HEK293 (cell line): ENCODE measurements at regions not wholly inside any gene's neighbourhood (a gene's known extent, or its start where the extent isn't known, plus 50 kb on each side); places are given as distances from the start of the nearest gene placed in this dataset.

Source experiments
- MYNN ChIP-seq: fragments of 450-650 bp; formaldehyde crosslinking; IDR thresholded peaks from 2 replicates; pipeline ENCODE4 v1.5.1; 2016; ENCODE audit warnings: missing biosample characterization, missing genetic modification characterization, borderline replicate concordance
- OVOL3 ChIP-seq: fragments of 450-650 bp; formaldehyde crosslinking; IDR thresholded peaks from 2 replicates; pipeline ENCODE4 v1.5.1; 2016; ENCODE audit warnings: missing biosample characterization, missing genetic modification characterization
- ZBTB8A ChIP-seq: fragments of 450-650 bp; formaldehyde crosslinking; IDR thresholded peaks from 2 replicates; pipeline ENCODE4 v1.5.1; 2016; ENCODE audit warnings: missing biosample characterization, missing genetic modification characterization
- ZNF169 ChIP-seq: fragments of 450-650 bp; formaldehyde crosslinking; IDR thresholded peaks from 2 replicates; pipeline ENCODE4 v1.5.1; 2016; ENCODE audit warnings: missing biosample characterization, missing genetic modification characterization
- ZNF274 ChIP-seq, 2 experiments: fragments of 200-500 bp in 1 of 2; fragments of 450-650 bp in 1 of 2; sonication (Bioruptor generic) in 1 of 2; formaldehyde crosslinking in 1 of 2; IDR thresholded peaks; 2 replicates each; pipeline versions ENCODE4 v1.5.1 to v1.6.1; 2014 to 2016; ENCODE audit warnings: borderline replicate concordance in 1 of 2, inconsistent platforms in 1 of 2, low read length in 1 of 2, missing biosample characterization in 1 of 2, missing genetic modification characterization in 1 of 2
- ZNF350 ChIP-seq: fragments of 450-650 bp; formaldehyde crosslinking; IDR thresholded peaks from 2 replicates; pipeline ENCODE4 v1.5.0; 2017; ENCODE audit warnings: missing biosample characterization, mild to moderate bottlenecking, missing genetic modification characterization
- ZNF670 ChIP-seq: fragments of 450-650 bp; formaldehyde crosslinking; IDR thresholded peaks from 2 replicates; pipeline ENCODE4 v1.5.1; 2016; ENCODE audit warnings: missing biosample characterization, missing genetic modification characterization, low read depth
- ZNF768 ChIP-seq: fragments of 450-650 bp; formaldehyde crosslinking; IDR thresholded peaks from 2 replicates; pipeline ENCODE4 v1.5.1; 2018; ENCODE audit warnings: missing biosample characterization, mild to moderate bottlenecking, missing genetic modification characterization
- TF ChIP-seq, protein P1 (sequence below): fragments of 450-650 bp; formaldehyde crosslinking; IDR thresholded peaks from 2 replicates; pipeline ENCODE4 v1.5.1; 2016; ENCODE audit warnings: missing biosample characterization, missing genetic modification characterization
- TF ChIP-seq, protein P2 (sequence below): fragments of 450-650 bp; formaldehyde crosslinking; IDR thresholded peaks from 2 replicates; pipeline ENCODE4 v1.5.1; 2016; ENCODE audit warnings: missing biosample characterization, missing genetic modification characterization
- TF ChIP-seq, protein P3 (sequence below): fragments of 450-650 bp; formaldehyde crosslinking; IDR thresholded peaks from 2 replicates; pipeline ENCODE4 v1.5.1; 2016; ENCODE audit warnings: missing biosample characterization, missing genetic modification characterization
- TF ChIP-seq, protein P4 (sequence below): fragments of 450-650 bp; formaldehyde crosslinking; conservative IDR thresholded peaks from 2 replicates; pipeline ENCODE4 v1.5.1; 2016; ENCODE audit warnings: low read depth, missing biosample characterization, missing genetic modification characterization
- TF ChIP-seq, protein P5 (sequence below): fragments of 450-650 bp; formaldehyde crosslinking; IDR thresholded peaks from 2 replicates; pipeline ENCODE4 v1.5.1; 2016; ENCODE audit warnings: missing biosample characterization, missing genetic modification characterization, low read depth
- TF ChIP-seq, protein P6 (sequence below): fragments of 450-650 bp; formaldehyde crosslinking; IDR thresholded peaks from 2 replicates; pipeline ENCODE4 v1.5.1; 2016; ENCODE audit warnings: missing biosample characterization, missing genetic modification characterization

DNA sequence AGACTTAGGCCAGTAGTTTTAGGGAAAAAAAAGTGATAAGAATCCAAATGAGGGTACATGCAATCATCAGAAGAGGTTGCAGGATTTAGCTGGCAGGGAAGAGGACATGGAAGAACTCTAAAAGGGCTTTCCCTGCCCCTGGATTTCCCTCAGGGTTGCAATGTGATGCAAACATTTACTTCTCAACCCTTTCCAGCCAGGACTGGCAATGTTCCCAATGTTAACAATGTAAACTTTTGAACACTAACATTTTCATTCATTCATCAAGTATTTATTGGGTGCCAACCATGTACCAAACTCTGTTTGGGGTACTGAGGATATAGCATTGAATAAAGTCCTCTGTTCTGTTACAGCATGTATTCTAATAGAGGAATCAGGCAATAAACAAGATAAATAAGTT, 349.4 kb upstream of the LRRC3B start:
- TF ChIP-seq, protein P1, sequence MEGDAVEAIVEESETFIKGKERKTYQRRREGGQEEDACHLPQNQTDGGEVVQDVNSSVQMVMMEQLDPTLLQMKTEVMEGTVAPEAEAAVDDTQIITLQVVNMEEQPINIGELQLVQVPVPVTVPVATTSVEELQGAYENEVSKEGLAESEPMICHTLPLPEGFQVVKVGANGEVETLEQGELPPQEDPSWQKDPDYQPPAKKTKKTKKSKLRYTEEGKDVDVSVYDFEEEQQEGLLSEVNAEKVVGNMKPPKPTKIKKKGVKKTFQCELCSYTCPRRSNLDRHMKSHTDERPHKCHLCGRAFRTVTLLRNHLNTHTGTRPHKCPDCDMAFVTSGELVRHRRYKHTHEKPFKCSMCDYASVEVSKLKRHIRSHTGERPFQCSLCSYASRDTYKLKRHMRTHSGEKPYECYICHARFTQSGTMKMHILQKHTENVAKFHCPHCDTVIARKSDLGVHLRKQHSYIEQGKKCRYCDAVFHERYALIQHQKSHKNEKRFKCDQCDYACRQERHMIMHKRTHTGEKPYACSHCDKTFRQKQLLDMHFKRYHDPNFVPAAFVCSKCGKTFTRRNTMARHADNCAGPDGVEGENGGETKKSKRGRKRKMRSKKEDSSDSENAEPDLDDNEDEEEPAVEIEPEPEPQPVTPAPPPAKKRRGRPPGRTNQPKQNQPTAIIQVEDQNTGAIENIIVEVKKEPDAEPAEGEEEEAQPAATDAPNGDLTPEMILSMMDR (tag by site-specific recombination) = no peak
- TF ChIP-seq, protein P2, sequence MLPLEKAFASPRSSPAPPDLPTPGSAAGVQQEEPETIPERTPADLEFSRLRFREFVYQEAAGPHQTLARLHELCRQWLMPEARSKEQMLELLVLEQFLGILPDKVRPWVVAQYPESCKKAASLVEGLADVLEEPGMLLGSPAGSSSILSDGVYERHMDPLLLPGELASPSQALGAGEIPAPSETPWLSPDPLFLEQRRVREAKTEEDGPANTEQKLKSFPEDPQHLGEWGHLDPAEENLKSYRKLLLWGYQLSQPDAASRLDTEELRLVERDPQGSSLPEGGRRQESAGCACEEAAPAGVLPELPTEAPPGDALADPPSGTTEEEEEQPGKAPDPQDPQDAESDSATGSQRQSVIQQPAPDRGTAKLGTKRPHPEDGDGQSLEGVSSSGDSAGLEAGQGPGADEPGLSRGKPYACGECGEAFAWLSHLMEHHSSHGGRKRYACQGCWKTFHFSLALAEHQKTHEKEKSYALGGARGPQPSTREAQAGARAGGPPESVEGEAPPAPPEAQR (tag by site-specific recombination) = no peak
- TF ChIP-seq, protein P3, sequence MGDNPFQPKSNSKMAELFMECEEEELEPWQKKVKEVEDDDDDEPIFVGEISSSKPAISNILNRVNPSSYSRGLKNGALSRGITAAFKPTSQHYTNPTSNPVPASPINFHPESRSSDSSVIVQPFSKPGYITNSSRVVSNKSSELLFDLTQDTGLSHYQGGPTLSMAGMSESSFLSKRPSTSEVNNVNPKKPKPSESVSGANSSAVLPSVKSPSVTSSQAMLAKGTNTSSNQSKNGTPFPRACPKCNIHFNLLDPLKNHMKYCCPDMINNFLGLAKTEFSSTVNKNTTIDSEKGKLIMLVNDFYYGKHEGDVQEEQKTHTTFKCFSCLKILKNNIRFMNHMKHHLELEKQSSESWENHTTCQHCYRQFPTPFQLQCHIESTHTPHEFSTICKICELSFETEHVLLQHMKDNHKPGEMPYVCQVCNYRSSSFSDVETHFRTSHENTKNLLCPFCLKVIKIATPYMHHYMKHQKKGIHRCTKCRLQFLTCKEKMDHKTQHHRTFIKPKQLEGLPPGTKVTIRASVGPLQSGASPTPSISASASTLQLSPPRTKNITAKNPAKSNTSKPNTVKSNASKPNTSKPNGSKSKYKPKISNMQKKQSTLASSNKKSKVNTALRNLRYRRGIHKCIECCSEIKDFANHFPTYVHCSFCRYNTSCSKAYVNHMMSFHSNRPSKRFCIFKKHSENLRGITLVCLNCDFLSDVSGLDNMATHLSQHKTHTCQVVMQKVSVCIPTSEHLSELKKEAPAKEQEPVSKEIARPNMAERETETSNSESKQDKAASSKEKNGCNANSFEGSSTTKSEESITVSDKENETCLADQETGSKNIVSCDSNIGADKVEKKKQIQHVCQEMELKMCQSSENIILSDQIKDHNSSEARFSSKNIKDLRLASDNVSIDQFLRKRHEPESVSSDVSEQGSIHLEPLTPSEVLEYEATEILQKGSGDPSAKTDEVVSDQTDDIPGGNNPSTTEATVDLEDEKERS (tag by site-specific recombination) = no peak
- TF ChIP-seq ZBTB8A (tag by site-specific recombination) = no peak
- TF ChIP-seq ZNF670 (tag by site-specific recombination) = no peak
- TF ChIP-seq MYNN = no peak
- TF ChIP-seq ZNF350 (tag by site-specific recombination) = no peak
- TF ChIP-seq, protein P4, sequence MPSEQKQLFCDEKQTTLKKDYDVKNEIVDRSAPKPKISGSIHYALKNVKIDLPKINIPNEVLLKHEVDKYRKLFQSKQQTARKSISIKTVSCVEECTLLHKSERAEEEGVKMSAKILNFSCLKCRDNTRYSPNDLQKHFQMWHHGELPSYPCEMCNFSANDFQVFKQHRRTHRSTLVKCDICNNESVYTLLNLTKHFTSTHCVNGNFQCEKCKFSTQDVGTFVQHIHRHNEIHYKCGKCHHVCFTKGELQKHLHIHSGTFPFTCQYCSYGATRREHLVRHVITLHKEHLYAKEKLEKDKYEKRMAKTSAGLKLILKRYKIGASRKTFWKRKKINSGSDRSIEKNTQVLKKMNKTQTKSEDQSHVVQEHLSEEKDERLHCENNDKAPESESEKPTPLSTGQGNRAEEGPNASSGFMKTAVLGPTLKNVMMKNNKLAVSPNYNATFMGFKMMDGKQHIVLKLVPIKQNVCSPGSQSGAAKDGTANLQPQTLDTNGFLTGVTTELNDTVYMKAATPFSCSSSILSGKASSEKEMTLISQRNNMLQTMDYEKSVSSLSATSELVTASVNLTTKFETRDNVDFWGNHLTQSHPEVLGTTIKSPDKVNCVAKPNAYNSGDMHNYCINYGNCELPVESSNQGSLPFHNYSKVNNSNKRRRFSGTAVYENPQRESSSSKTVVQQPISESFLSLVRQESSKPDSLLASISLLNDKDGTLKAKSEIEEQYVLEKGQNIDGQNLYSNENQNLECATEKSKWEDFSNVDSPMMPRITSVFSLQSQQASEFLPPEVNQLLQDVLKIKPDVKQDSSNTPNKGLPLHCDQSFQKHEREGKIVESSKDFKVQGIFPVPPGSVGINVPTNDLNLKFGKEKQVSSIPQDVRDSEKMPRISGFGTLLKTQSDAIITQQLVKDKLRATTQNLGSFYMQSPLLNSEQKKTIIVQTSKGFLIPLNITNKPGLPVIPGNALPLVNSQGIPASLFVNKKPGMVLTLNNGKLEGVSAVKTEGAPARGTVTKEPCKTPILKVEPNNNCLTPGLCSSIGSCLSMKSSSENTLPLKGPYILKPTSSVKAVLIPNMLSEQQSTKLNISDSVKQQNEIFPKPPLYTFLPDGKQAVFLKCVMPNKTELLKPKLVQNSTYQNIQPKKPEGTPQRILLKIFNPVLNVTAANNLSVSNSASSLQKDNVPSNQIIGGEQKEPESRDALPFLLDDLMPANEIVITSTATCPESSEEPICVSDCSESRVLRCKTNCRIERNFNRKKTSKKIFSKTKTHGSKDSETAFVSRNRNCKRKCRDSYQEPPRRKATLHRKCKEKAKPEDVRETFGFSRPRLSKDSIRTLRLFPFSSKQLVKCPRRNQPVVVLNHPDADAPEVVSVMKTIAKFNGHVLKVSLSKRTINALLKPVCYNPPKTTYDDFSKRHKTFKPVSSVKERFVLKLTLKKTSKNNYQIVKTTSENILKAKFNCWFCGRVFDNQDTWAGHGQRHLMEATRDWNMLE (tag by site-specific recombination) = no peak
- TF ChIP-seq, protein P5, sequence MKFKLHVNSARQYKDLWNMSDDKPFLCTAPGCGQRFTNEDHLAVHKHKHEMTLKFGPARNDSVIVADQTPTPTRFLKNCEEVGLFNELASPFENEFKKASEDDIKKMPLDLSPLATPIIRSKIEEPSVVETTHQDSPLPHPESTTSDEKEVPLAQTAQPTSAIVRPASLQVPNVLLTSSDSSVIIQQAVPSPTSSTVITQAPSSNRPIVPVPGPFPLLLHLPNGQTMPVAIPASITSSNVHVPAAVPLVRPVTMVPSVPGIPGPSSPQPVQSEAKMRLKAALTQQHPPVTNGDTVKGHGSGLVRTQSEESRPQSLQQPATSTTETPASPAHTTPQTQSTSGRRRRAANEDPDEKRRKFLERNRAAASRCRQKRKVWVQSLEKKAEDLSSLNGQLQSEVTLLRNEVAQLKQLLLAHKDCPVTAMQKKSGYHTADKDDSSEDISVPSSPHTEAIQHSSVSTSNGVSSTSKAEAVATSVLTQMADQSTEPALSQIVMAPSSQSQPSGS (tag by site-specific recombination) = no peak
- TF ChIP-seq ZNF169 (tag by site-specific recombination) = no peak
- TF ChIP-seq, protein P6, sequence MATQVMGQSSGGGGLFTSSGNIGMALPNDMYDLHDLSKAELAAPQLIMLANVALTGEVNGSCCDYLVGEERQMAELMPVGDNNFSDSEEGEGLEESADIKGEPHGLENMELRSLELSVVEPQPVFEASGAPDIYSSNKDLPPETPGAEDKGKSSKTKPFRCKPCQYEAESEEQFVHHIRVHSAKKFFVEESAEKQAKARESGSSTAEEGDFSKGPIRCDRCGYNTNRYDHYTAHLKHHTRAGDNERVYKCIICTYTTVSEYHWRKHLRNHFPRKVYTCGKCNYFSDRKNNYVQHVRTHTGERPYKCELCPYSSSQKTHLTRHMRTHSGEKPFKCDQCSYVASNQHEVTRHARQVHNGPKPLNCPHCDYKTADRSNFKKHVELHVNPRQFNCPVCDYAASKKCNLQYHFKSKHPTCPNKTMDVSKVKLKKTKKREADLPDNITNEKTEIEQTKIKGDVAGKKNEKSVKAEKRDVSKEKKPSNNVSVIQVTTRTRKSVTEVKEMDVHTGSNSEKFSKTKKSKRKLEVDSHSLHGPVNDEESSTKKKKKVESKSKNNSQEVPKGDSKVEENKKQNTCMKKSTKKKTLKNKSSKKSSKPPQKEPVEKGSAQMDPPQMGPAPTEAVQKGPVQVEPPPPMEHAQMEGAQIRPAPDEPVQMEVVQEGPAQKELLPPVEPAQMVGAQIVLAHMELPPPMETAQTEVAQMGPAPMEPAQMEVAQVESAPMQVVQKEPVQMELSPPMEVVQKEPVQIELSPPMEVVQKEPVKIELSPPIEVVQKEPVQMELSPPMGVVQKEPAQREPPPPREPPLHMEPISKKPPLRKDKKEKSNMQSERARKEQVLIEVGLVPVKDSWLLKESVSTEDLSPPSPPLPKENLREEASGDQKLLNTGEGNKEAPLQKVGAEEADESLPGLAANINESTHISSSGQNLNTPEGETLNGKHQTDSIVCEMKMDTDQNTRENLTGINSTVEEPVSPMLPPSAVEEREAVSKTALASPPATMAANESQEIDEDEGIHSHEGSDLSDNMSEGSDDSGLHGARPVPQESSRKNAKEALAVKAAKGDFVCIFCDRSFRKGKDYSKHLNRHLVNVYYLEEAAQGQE (tag by site-specific recombination) = no peak
- TF ChIP-seq ZNF274 (IDR thresholded peaks at IDR 0.05; ENCODE audit: low read length) = no peak
- TF ChIP-seq ZNF274 (tag by site-specific recombination; IDR thresholded peaks at IDR 0.05; ENCODE audit: borderline replicate concordance) = no peak
- TF ChIP-seq ZNF768 (tag by site-specific recombination) = no peak
- TF ChIP-seq OVOL3 = no peak
